ENCODE measurements at regions not wholly inside any gene's neighbourhood (a gene's known extent, or its start where the extent isn't known, plus 50 kb on each side); places are given as distances from the start of the nearest gene placed in this dataset.

- Histone ChIP-seq H3K4me3 (ENCODE audit: low read length, poor library complexity, severe bottlenecking) (no peak overlapping the region), H3K9me3 (ENCODE audit: insufficient read depth, low read depth, low read length) (no peaks in the 10 kb centered on the region), H3F3A (ENCODE audit: low read depth) (no peaks in the 10 kb centered on the region), H3K4me1 (ENCODE audit: insufficient read depth, low read length, poor library complexity, severe bottlenecking) (no peaks in the 10 kb centered on the region), H4K20me1 (ENCODE audit: insufficient read depth, low read length, poor library complexity, severe bottlenecking) (no peaks in the 10 kb centered on the region), H3K4me2 (ENCODE audit: low read depth, low read length, poor library complexity, severe bottlenecking) (no peak overlapping the region), H3K36me3 (ENCODE audit: insufficient read depth, low read length) (no peaks in the 10 kb centered on the region), H3K9ac (ENCODE audit: low read depth, low read length, poor library complexity, severe bottlenecking) (no peak overlapping the region), H3K79me2 (ENCODE audit: insufficient read depth, low read length) (no peaks in the 10 kb centered on the region), H3K27me3 (ENCODE audit: insufficient read depth, low read length, poor library complexity, severe bottlenecking) (no peaks in the 10 kb centered on the region), H2AFZ (ENCODE audit: low read length) (no peak overlapping the region), H3K9me2 (replicated peaks; ENCODE audit: low read depth, low read length) (no peaks in the 10 kb centered on the region)
- TF ChIP-seq CTCF (conservative IDR thresholded peaks at IDR 0.05; ENCODE audit: low read length) (no peak), EZH2phosphoT487 (IDR thresholded peaks at IDR 0.05; ENCODE audit: borderline replicate concordance) (no peak)
Measured at GRCh38 chr2:118687192-118687591, 160.3 kb downstream of the EN1 start.

DNA sequence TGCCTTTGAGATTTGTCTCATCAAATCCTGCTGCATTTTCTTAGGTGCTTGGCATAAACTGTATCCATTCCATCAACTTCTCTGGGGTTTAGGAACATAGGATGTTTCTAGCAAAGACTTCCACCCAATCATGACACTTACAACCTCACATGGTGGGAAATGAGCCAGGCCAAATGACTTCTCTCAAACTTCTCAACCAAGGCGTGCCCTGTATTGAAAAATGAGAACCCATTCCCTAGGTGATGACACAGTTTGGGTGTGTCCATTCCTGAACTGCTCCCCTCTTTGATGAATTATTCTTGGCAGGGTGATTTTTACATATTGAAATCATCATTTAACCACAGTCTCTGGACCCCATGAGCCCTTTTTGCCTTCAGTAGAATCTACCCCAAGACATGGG, 161.1 kb downstream of the EN1 start:
- H3K4me1 ChIP-seq (ENCODE audit: insufficient read depth, low read length, poor library complexity, severe bottlenecking) = no peaks in the 10 kb centered on the region
- H3K9me2 ChIP-seq (replicated peaks; ENCODE audit: low read depth, low read length) = no peaks in the 10 kb centered on the region
- no peaks in the 10 kb centered on the region for H4K20me1 ChIP-seq (ENCODE audit: insufficient read depth, low read length, poor library complexity, severe bottlenecking)
- no peaks in the 10 kb centered on the region for H3K79me2 ChIP-seq (ENCODE audit: insufficient read depth, low read length)
- no peaks in the 10 kb centered on the region for H3K27me3 ChIP-seq (ENCODE audit: insufficient read depth, low read length, poor library complexity, severe bottlenecking)
- no peak for TF ChIP-seq CTCF (conservative IDR thresholded peaks at IDR 0.05; ENCODE audit: low read length)
- no peak for TF ChIP-seq EZH2phosphoT487 (IDR thresholded peaks at IDR 0.05; ENCODE audit: borderline replicate concordance)
- no peak overlapping the region for H2AFZ ChIP-seq (ENCODE audit: low read length)
- H3K9me3 ChIP-seq (ENCODE audit: insufficient read depth, low read depth, low read length) = no peaks in the 10 kb centered on the region
- no peak overlapping the region for H3K4me3 ChIP-seq (ENCODE audit: low read length, poor library complexity, severe bottlenecking)
- H3F3A ChIP-seq (ENCODE audit: low read depth) = no peaks in the 10 kb centered on the region
- H3K9ac ChIP-seq (ENCODE audit: low read depth, low read length, poor library complexity, severe bottlenecking) = no peak overlapping the region
- H3K36me3 ChIP-seq (ENCODE audit: insufficient read depth, low read length) = no peaks in the 10 kb centered on the region
- H3K4me2 ChIP-seq (ENCODE audit: low read depth, low read length, poor library complexity, severe bottlenecking) = no peak overlapping the region

- Histone ChIP-seq H3K79me2 (ENCODE audit: insufficient read depth, low read length) (no peaks in the 10 kb centered on the region), H4K20me1 (ENCODE audit: insufficient read depth, low read length, poor library complexity, severe bottlenecking) (no peaks in the 10 kb centered on the region), H3K9ac (ENCODE audit: low read depth, low read length, poor library complexity, severe bottlenecking) (no peak overlapping the region), H3K4me2 (ENCODE audit: low read depth, low read length, poor library complexity, severe bottlenecking) (no peak overlapping the region), H3K4me1 (ENCODE audit: insufficient read depth, low read length, poor library complexity, severe bottlenecking) (no peaks in the 10 kb centered on the region), H3K27me3 (ENCODE audit: insufficient read depth, low read length, poor library complexity, severe bottlenecking) (no peaks in the 10 kb centered on the region), H3K9me2 (replicated peaks; ENCODE audit: low read depth, low read length) (no peaks in the 10 kb centered on the region), H3F3A (ENCODE audit: low read depth) (no peaks in the 10 kb centered on the region), H2AFZ (ENCODE audit: low read length) (no peak overlapping the region), H3K4me3 (ENCODE audit: low read length, poor library complexity, severe bottlenecking) (no peak overlapping the region), H3K36me3 (ENCODE audit: insufficient read depth, low read length) (no peaks in the 10 kb centered on the region), H3K9me3 (ENCODE audit: insufficient read depth, low read depth, low read length) (no peaks in the 10 kb centered on the region)
- TF ChIP-seq CTCF (conservative IDR thresholded peaks at IDR 0.05; ENCODE audit: low read length) (no peak), EZH2phosphoT487 (IDR thresholded peaks at IDR 0.05; ENCODE audit: borderline replicate concordance) (no peak)
Measured at GRCh38 chr2:118683460-118683859, 164.0 kb downstream of the EN1 start.
